HFFc6 (cell line): ENCODE measurements at regions not wholly inside any gene's neighbourhood (a gene's known extent, or its start where the extent isn't known, plus 50 kb on each side); places are given as distances from the start of the nearest gene placed in this dataset.

ENCODE experiments used
- DNase-seq: peaks from one replicate; pipeline ENCODE4 v3.0.0-alpha.2; 2018
- H3K27ac Mint-ChIP-seq: 2 replicates; pipeline ENCODE4 v1.8.0; 2020; ENCODE audit warnings: mild to moderate bottlenecking, mixed read lengths
- H3K27me3 Mint-ChIP-seq: 2 replicates; pipeline ENCODE4 v1.8.0; 2021; ENCODE audit warnings: mild to moderate bottlenecking, moderate library complexity, mixed read lengths; ENCODE audit not compliant: insufficient read depth
- H3K36me3 Mint-ChIP-seq: 2 replicates; pipeline ENCODE4 v1.8.0; 2021; ENCODE audit warnings: low read depth, mixed read lengths
- H3K4me1 Mint-ChIP-seq: 2 replicates; pipeline ENCODE4 v1.8.0; 2020; ENCODE audit warnings: low read depth, mixed read lengths
- H3K4me3 Mint-ChIP-seq: 2 replicates; pipeline ENCODE4 v1.8.0; 2020; ENCODE audit warnings: mild to moderate bottlenecking, moderate library complexity, mixed read lengths
- H3K9me3 Mint-ChIP-seq: 2 replicates; pipeline ENCODE4 v1.8.0; 2020; ENCODE audit warnings: mild to moderate bottlenecking, mixed read lengths
- CTCF ChIP-seq: fragments of 200-600 bp; sonication (generic); IDR thresholded peaks from 2 replicates; pipeline ENCODE4 v1.5.0; 2021; ENCODE audit warnings: antibody characterized with exemption, mild to moderate bottlenecking

GRCh38 chr14:31968956-31969698 lies 108.0 kb upstream of the ARHGAP5 start:
- H3K27ac Mint-ChIP-seq = no peak overlapping the region
- H3K4me1 Mint-ChIP-seq = 0 out of 2 replicates have a peak, but pooled peaks cover 4% of the 10 kb centered on the region
- no peak; the same call in 1 of the 2 replicates for TF ChIP-seq CTCF
- H3K36me3 Mint-ChIP-seq = no peaks in the 10 kb centered on the region
- no peak overlapping the region for H3K4me3 Mint-ChIP-seq
- peaks cover 18% of the 10 kb centered on the region for H3K27me3 Mint-ChIP-seq
- no peak for DNase-seq
- H3K9me3 Mint-ChIP-seq = no peaks in the 10 kb centered on the region

- TF ChIP-seq CTCF = no peak
- Mint-ChIP-seq H3K4me3 (no peak overlapping the region), H3K27me3 (peaks cover 15% of the 10 kb centered on the region), H3K27ac (no peak overlapping the region), H3K36me3 (no peaks in the 10 kb centered on the region), H3K4me1 (0 out of 2 replicates have a peak, but pooled peaks cover 4% of the 10 kb centered on the region), H3K9me3 (no peaks in the 10 kb centered on the region)
- no peak for DNase-seq
Observed at GRCh38 chr14:31969699-31970240, 107.3 kb upstream of the ARHGAP5 start.

- TF ChIP-seq CTCF = no peak
- Mint-ChIP-seq H3K27ac (no peak overlapping the region), H3K9me3 (no peaks in the 10 kb centered on the region), H3K4me1 (0 out of 2 replicates have a peak, but pooled peaks cover 4% of the 10 kb centered on the region), H3K36me3 (no peaks in the 10 kb centered on the region), H3K27me3 (peaks cover 13% of the 10 kb centered on the region), H3K4me3 (no peak overlapping the region)
- DNase-seq = no peak
Observed at GRCh38 chr14:31970744-31971143, 106.4 kb upstream of the ARHGAP5 start.

- no peak for TF ChIP-seq CTCF
- Mint-ChIP-seq H3K9me3 (no peaks in the 10 kb centered on the region), H3K27me3 (peaks cover 13% of the 10 kb centered on the region), H3K27ac (no peak overlapping the region), H3K4me1 (0 out of 2 replicates have a peak, but pooled peaks cover 4% of the 10 kb centered on the region), H3K36me3 (no peaks in the 10 kb centered on the region), H3K4me3 (no peak overlapping the region)
- DNase-seq = no peak
Observed at GRCh38 chr14:31971612-31972011, 105.5 kb upstream of the ARHGAP5 start.

- peaks cover 2% of the 10 kb centered on the region; the same call in 1 of the 2 replicates for H3K9me3 Mint-ChIP-seq
- DNase-seq = no peak
- peaks cover 9% of the 10 kb centered on the region for H3K27me3 Mint-ChIP-seq
- TF ChIP-seq CTCF = no peak
- H3K36me3 Mint-ChIP-seq = peaks cover 2% of the 10 kb centered on the region; the same call in 1 of the 2 replicates
- no peak overlapping the region for H3K27ac Mint-ChIP-seq
- H3K4me1 Mint-ChIP-seq = no peaks in the 10 kb centered on the region
- no peak overlapping the region for H3K4me3 Mint-ChIP-seq
Observed at GRCh38 chr14:31977001-31977556, 100.0 kb upstream of the ARHGAP5 start.
